OCI-LY1 (cell line): ENCODE measurements at regions not wholly inside any gene's neighbourhood (a gene's known extent, or its start where the extent isn't known, plus 50 kb on each side); places are given as distances from the start of the nearest gene placed in this dataset.

Experiments used
- H2AFZ ChIP-seq: fragments of 200-600 bp; sonication (generic), shearing (Covaris generic); 2 replicates; pipeline ENCODE4 v1.6.0; 2014; ENCODE audit warnings: antibody characterized with exemption, mild to moderate bottlenecking, low read length
- H3F3A ChIP-seq: fragments of 200-600 bp; sonication (generic), shearing (Covaris generic); 2 replicates; pipeline ENCODE4 v1.6.0; 2014; ENCODE audit warnings: mild to moderate bottlenecking, antibody characterized with exemption, low read length, moderate library complexity; ENCODE audit not compliant: insufficient read depth
- H3K27ac ChIP-seq: fragments of 200-600 bp; sonication (generic); 2 replicates; pipeline ENCODE4 v1.5.1; 2014; ENCODE audit warnings: low read length, mixed run types, mild to moderate bottlenecking, low read depth; ENCODE audit not compliant: poor library complexity, severe bottlenecking
- H3K27me3 ChIP-seq: fragments of 200-600 bp; sonication (generic); 2 replicates; pipeline ENCODE4 v1.6.0; 2014; ENCODE audit warnings: antibody characterized with exemption, mild to moderate bottlenecking, low read length, moderate library complexity; ENCODE audit not compliant: insufficient read depth
- H3K36me3 ChIP-seq: fragments of 200-600 bp; sonication (generic); 2 replicates; pipeline ENCODE4 v1.6.1; 2014; ENCODE audit warnings: mild to moderate bottlenecking, antibody characterized with exemption, low read length, moderate library complexity, mixed read lengths; ENCODE audit not compliant: insufficient read depth
- H3K4me1 ChIP-seq: fragments of 200-600 bp; sonication (generic); 2 replicates; pipeline ENCODE4 v1.5.1; 2014; ENCODE audit warnings: mild to moderate bottlenecking, low read length, moderate library complexity; ENCODE audit not compliant: insufficient read depth, severe bottlenecking
- H3K4me2 ChIP-seq: fragments of 200-600 bp; sonication (generic), shearing (Covaris generic); 2 replicates; pipeline ENCODE4 v1.6.1; 2014; ENCODE audit warnings: low read length
- H3K4me3 ChIP-seq: fragments of 200-600 bp; sonication (generic); 2 replicates; pipeline ENCODE4 v1.5.1; 2014; ENCODE audit warnings: low read length, low read depth, mild to moderate bottlenecking, mixed read lengths; ENCODE audit not compliant: poor library complexity, severe bottlenecking
- H3K79me2 ChIP-seq: fragments of 200-600 bp; shearing (Covaris generic); 2 replicates; pipeline ENCODE4 v1.6.1; 2016; ENCODE audit warnings: mixed run types, low read length, mixed read lengths; ENCODE audit not compliant: insufficient read depth
- H3K9ac ChIP-seq: fragments of 200-600 bp; sonication (generic), shearing (Covaris generic); 2 replicates; pipeline ENCODE4 v1.6.1; 2014; ENCODE audit warnings: mild to moderate bottlenecking, low read length, mixed read lengths
- H3K9me2 ChIP-seq: fragments of 200-600 bp; sonication (generic), shearing (Covaris generic); 2 replicates; pipeline ENCODE4 v1.6.1; 2014; ENCODE audit warnings: low read depth, mild to moderate bottlenecking, low read length, mixed read lengths
- H3K9me3 ChIP-seq: fragments of 200-600 bp; shearing (Covaris generic); 2 replicates; pipeline ENCODE4 v1.6.1; 2014; ENCODE audit warnings: low read length, mixed read lengths
- H4K20me1 ChIP-seq: fragments of 200-600 bp; sonication (generic), shearing (Covaris generic); 2 replicates; pipeline ENCODE4 v1.6.0; 2016; ENCODE audit warnings: mild to moderate bottlenecking, low read length; ENCODE audit not compliant: insufficient read depth
- EZH2 ChIP-seq: fragments of 200-600 bp; sonication (generic), shearing (Covaris generic); IDR thresholded peaks from 2 replicates; pipeline ENCODE4 v1.8.0; 2017; ENCODE audit warnings: borderline replicate concordance, mixed run types, mild to moderate bottlenecking, antibody characterized with exemption, low read length, moderate library complexity, mixed read lengths
- TF ChIP-seq, protein P1 (sequence below): fragments of 200-600 bp; sonication (generic), shearing (Covaris generic); IDR thresholded peaks from 2 replicates; pipeline ENCODE4 v1.5.1; 2017; ENCODE audit warnings: mild to moderate bottlenecking, antibody characterized with exemption, low read length, moderate library complexity, mixed read lengths

DNA sequence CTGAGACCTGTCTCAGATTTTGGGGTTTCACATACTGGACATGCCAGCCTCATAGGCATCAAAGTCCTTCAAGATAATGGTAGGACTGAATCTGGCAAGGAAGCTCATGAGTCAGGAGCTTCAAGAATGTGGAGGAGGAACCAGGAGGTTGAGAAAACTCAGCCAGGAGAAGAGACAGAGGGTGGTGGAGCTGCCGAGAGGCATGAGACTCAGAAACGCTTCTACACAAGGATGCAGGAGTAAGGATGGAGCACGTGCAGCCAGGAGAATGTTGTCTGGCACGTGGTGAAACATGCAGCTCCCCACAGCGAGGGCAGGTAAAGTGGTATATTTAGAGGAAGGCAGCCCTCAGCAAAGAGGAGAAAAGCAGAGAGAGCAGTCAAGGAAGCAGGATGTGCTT, 148.7 kb upstream of the ISX start:
- Histone ChIP-seq H3K9me2 (no peaks in the 10 kb centered on the region), H3K36me3 (no peaks in the 10 kb centered on the region)

DNA sequence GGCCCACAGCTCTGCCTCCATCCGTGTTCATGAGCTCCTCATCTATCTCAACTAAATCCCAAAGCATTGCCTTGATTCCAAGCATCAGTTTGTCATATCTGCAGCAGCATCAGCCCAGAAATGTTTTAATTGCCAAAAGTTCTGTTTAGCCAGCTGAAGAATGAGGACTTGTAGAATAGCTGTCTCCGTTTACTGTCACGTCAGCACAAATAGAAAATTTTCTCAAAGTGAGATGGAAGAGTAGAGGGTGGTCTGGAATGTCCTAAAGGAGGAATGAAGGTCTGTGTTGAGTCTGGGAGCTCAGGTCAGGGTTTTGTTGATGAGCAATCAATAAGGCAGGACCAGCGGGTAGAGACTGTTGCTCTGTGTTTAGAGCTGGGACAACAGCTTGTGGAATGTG, 134.9 kb upstream of the ISX start:
- no peaks in the 10 kb centered on the region for H3K79me2 ChIP-seq
- H3K27ac ChIP-seq, result no peak overlapping the region
- no peaks in the 10 kb centered on the region for H3K9me3 ChIP-seq
- H3K4me1 ChIP-seq, result no peaks in the 10 kb centered on the region
- H3K36me3 ChIP-seq, result no peaks in the 10 kb centered on the region
- no peak overlapping the region for H3K4me2 ChIP-seq
- H3K27me3 ChIP-seq, result no peaks in the 10 kb centered on the region
- H3K9ac ChIP-seq, result no peak overlapping the region
- no peaks in the 10 kb centered on the region for H4K20me1 ChIP-seq
- H3F3A ChIP-seq, result no peaks in the 10 kb centered on the region
- TF ChIP-seq EZH2, result no peak
- H3K9me2 ChIP-seq, result no peaks in the 10 kb centered on the region
- H2AFZ ChIP-seq, result no peak overlapping the region
- no peak overlapping the region for H3K4me3 ChIP-seq

More for the DNA sequence above, 148.7 kb upstream of the ISX start:
- Histone ChIP-seq H3K9ac (no peak overlapping the region), H3K27ac (no peak overlapping the region), H3K4me2 (no peak overlapping the region), H4K20me1 (no peaks in the 10 kb centered on the region), H2AFZ (no peak overlapping the region), H3K27me3 (no peaks in the 10 kb centered on the region), H3K79me2 (no peaks in the 10 kb centered on the region), H3K4me3 (no peak overlapping the region), H3K4me1 (no peaks in the 10 kb centered on the region), H3F3A (no peaks in the 10 kb centered on the region), H3K9me3 (no peaks in the 10 kb centered on the region)
- TF ChIP-seq, protein P1, sequence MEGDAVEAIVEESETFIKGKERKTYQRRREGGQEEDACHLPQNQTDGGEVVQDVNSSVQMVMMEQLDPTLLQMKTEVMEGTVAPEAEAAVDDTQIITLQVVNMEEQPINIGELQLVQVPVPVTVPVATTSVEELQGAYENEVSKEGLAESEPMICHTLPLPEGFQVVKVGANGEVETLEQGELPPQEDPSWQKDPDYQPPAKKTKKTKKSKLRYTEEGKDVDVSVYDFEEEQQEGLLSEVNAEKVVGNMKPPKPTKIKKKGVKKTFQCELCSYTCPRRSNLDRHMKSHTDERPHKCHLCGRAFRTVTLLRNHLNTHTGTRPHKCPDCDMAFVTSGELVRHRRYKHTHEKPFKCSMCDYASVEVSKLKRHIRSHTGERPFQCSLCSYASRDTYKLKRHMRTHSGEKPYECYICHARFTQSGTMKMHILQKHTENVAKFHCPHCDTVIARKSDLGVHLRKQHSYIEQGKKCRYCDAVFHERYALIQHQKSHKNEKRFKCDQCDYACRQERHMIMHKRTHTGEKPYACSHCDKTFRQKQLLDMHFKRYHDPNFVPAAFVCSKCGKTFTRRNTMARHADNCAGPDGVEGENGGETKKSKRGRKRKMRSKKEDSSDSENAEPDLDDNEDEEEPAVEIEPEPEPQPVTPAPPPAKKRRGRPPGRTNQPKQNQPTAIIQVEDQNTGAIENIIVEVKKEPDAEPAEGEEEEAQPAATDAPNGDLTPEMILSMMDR, result no peak
- no peak for TF ChIP-seq EZH2

DNA sequence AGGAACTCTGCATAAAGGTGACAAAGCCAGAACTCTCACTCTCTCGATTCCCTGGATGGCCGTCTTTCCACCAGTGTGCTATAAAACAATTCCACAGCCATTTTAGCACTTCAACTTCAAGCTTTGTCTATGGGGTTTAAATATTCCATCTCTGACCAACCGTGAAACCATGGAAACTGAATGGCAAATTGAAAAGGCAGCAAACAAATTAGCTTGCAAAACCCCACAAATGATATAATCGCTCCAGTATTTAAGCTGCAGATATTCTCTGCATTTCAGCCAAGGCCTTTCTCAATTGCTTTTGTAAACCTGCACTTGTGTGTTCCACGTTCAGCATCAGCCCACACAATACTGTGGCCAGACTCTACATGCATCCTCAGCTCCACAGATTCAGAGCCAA, 131.7 kb upstream of the ISX start:
- Histone ChIP-seq H3K79me2 (no peaks in the 10 kb centered on the region), H3K9me2 (no peaks in the 10 kb centered on the region), H3K27me3 (no peaks in the 10 kb centered on the region), H3F3A (no peaks in the 10 kb centered on the region), H3K9me3 (0 out of 2 replicates have a peak, but pooled peaks cover 3% of the 10 kb centered on the region), H2AFZ (no peak overlapping the region), H3K36me3 (no peaks in the 10 kb centered on the region), H3K4me3 (no peak overlapping the region), H3K9ac (no peak overlapping the region), H3K4me1 (no peaks in the 10 kb centered on the region), H4K20me1 (no peaks in the 10 kb centered on the region), H3K4me2 (no peak overlapping the region), H3K27ac (no peak overlapping the region)
- TF ChIP-seq, protein P1, result no peak

DNA sequence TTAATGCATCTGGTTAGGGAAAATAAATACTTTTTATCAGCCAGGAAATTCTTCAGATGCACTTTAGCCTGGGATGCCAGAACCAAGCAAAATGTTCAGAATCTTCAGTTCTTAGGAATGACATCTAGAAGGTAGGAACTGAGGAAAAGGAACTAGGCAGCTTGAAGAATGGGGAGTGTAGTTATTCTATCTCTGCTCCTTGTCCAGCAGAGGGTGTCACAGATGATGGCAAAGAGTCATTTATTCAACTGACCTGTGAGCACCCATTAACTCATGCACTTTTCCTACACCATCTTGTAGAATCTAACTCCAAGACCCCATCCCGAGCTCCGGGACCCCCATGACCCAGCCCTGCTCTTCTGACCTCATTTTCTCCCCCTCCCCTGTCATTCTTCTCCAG, 122.1 kb upstream of the ISX start:
- H3K9me2 ChIP-seq, result no peaks in the 10 kb centered on the region
- H3K9me3 ChIP-seq, result no peaks in the 10 kb centered on the region
- no peak overlapping the region for H3K4me3 ChIP-seq
- H3K27me3 ChIP-seq, result peaks cover 9% of the 10 kb centered on the region
- no peaks in the 10 kb centered on the region for H3K79me2 ChIP-seq
- H3F3A ChIP-seq, result no peaks in the 10 kb centered on the region
- no peak overlapping the region for H3K4me2 ChIP-seq
- no peak overlapping the region for H3K9ac ChIP-seq
- no peaks in the 10 kb centered on the region for H3K4me1 ChIP-seq
- TF ChIP-seq, protein P1, result no peak; the same call in 1 of the 2 replicates
- TF ChIP-seq EZH2, result no peak
- no peak overlapping the region for H2AFZ ChIP-seq
- no peaks in the 10 kb centered on the region for H4K20me1 ChIP-seq
- no peak overlapping the region for H3K27ac ChIP-seq
- no peaks in the 10 kb centered on the region for H3K36me3 ChIP-seq
